Brain microvascular endothelial cell (primary cell): ENCODE measurements at regions not wholly inside any gene's neighbourhood (a gene's known extent, or its start where the extent isn't known, plus 50 kb on each side); places are given as distances from the start of the nearest gene placed in this dataset.
A peak's percentile ranks its signal among the peaks of the same experiment; 100 is the strongest.

ENCODE experiments used
- DNase-seq: peaks from one replicate; pipeline ENCODE4 v3.0.0-alpha.2; 2020
- H3K27ac ChIP-seq: fragments of 250-450 bp; sonication (Bioruptor Pico); 2 replicates; pipeline ENCODE4 v1.5.1; 2020; ENCODE audit warnings: mild to moderate bottlenecking, moderate library complexity
- H3K27me3 ChIP-seq: fragments of 250-450 bp; sonication (Bioruptor Pico); replicated peaks from 2 replicates; pipeline ENCODE4 v1.5.1; 2020; ENCODE audit warnings: mild to moderate bottlenecking
- H3K36me3 ChIP-seq: fragments of 250-450 bp; sonication (Bioruptor Pico); replicated peaks from 2 replicates; pipeline ENCODE4 v1.5.1; 2020; ENCODE audit warnings: mild to moderate bottlenecking
- H3K4me3 ChIP-seq: 2 replicates; pipeline ENCODE4 v1.5.1; 2011; ENCODE audit warnings: low read depth, mild to moderate bottlenecking, control low read depth, low read length, moderate library complexity
- CTCF ChIP-seq: IDR thresholded peaks from 2 replicates; pipeline ENCODE4 v1.5.1; 2011; ENCODE audit warnings: low read depth, mild to moderate bottlenecking, moderate library complexity, low read length, control low read depth, inconsistent platforms; ENCODE audit errors: missing control alignments
- in situ Hi-C: cut with HindIII; loops from 2 replicates; pipeline ENCODE4 v1.10.0; 2017; ENCODE audit warnings: low sequenced_read_pairs, low pct_ligation_motif_present

GRCh38 chr5:74501674-74502478, 138.7 kb downstream of the ENC1 start:
- H3K36me3 ChIP-seq: no peaks in the 10 kb centered on the region
- no peak for DNase-seq
- in situ Hi-C loops: no loop called here
- TF ChIP-seq CTCF: no peak
- no peak overlapping the region for H3K27ac ChIP-seq
- no peaks in the 10 kb centered on the region for H3K27me3 ChIP-seq
- H3K4me3 ChIP-seq: no peak overlapping the region

GRCh38 chr5:74500110-74500917, 140.2 kb downstream of the ENC1 start:
- TF ChIP-seq CTCF: no peak
- no peak for DNase-seq
- in situ Hi-C loops: no loop called here
- H3K4me3 ChIP-seq: no peak overlapping the region
- no peaks in the 10 kb centered on the region for H3K27me3 ChIP-seq
- no peaks in the 10 kb centered on the region for H3K36me3 ChIP-seq
- H3K27ac ChIP-seq: no peak overlapping the region

- Histone ChIP-seq H3K27ac (no peak overlapping the region), H3K4me3 (no peak overlapping the region), H3K27me3 (no peaks in the 10 kb centered on the region), H3K36me3 (no peaks in the 10 kb centered on the region)
- TF ChIP-seq CTCF: no peak
- no peak for DNase-seq
- in situ Hi-C loops: no loop called here
Measured at GRCh38 chr5:74499256-74500050, 141.1 kb downstream of the ENC1 start.

GRCh38 chr5:74497706-74498105, 142.8 kb downstream of the ENC1 start:
- H3K4me3 ChIP-seq: no peak overlapping the region
- no peak for TF ChIP-seq CTCF
- no peak overlapping the region for H3K27ac ChIP-seq
- in situ Hi-C loops: no loop called here
- no peaks in the 10 kb centered on the region for H3K27me3 ChIP-seq
- H3K36me3 ChIP-seq: no peaks in the 10 kb centered on the region
- DNase-seq: peak; percentile 35

- H3K27me3 ChIP-seq: no peaks in the 10 kb centered on the region
- in situ Hi-C loops: no loop called here
- H3K27ac ChIP-seq: no peak overlapping the region
- H3K4me3 ChIP-seq: no peak overlapping the region
- peak; percentile 24 for DNase-seq
- no peak for TF ChIP-seq CTCF
- no peaks in the 10 kb centered on the region for H3K36me3 ChIP-seq
Measured at GRCh38 chr5:74493411-74493810, 147.1 kb downstream of the ENC1 start.
